Sigmoid colon (tissue), 6 donors: ENCODE measurements at regions not wholly inside any gene's neighbourhood (a gene's known extent, or its start where the extent isn't known, plus 50 kb on each side); places are given as distances from the start of the nearest gene placed in this dataset.
"Not testable (repeated sequence)": the region's sequence is repeated elsewhere in the genome, so short reads cannot be mapped to it uniquely, and the experiment has no call there.

Experiments
- DNase-seq: peaks from one replicate; pipeline ENCODE4 v3.0.0-alpha.2; 2019
- H3K27ac ChIP-seq, 4 donors: fragments of 200-600 bp; sonication (generic); one replicate each; pipeline ENCODE4 v1.5.1; 2016 to 2019; ENCODE audit warnings: mild to moderate bottlenecking in 1 of 4
- H3K27me3 ChIP-seq, 3 donors: fragments of 200-600 bp; sonication (generic); one replicate each; pipeline ENCODE4 v1.5.1; 2019; ENCODE audit warnings: mild to moderate bottlenecking in 1 of 3
- H3K36me3 ChIP-seq, 4 donors: fragments of 200-600 bp; sonication (generic); one replicate each; pipeline ENCODE4 v1.5.1; 2016 to 2019
- H3K4me1 ChIP-seq, 4 donors: fragments of 200-600 bp; sonication (generic); one replicate each; pipeline ENCODE4 v1.5.1; 2017 to 2019
- H3K4me3 ChIP-seq, 4 donors: fragments of 200-600 bp; sonication (generic); one replicate each; pipeline ENCODE4 v1.5.1; 2017 to 2019; ENCODE audit warnings: mild to moderate bottlenecking in 2 of 4, moderate library complexity in 1 of 4
- H3K9me3 ChIP-seq, 4 donors: fragments of 200-600 bp in 3 of 4; sonication (generic) in 3 of 4; one replicate each; pipeline versions ENCODE4 v1.5.1 to v1.6.1; 2013 to 2019
- EP300 ChIP-seq, 4 donors: sonication (generic); formaldehyde crosslinking; IDR thresholded peaks; one replicate each; pipeline ENCODE4 v1.6.1; 2017; ENCODE audit warnings: antibody characterized with exemption in 4 of 4
- POLR2A ChIP-seq, 2 donors: fragments of 450-650 bp; IDR thresholded peaks; one replicate each; pipeline ENCODE4 v1.6.1; 2016; ENCODE audit warnings: antibody characterized with exemption in 2 of 2, mild to moderate bottlenecking in 2 of 2, moderate library complexity in 2 of 2
- POLR2AphosphoS5 ChIP-seq, 4 donors: sonication (generic); formaldehyde crosslinking; IDR thresholded peaks; one replicate each; pipeline ENCODE4 v1.6.1; 2017; ENCODE audit warnings: antibody characterized with exemption in 4 of 4
- WGBS, 2 donors: extraction: QIAGEN DNeasy Blood & Tissue Kit; methylation state at CpG; one replicate each; pipeline ENCODE4 v1.1.7; 2013; 5-methylcytosine and 5-hydroxymethylcytosine counted together
- intact Hi-C: fragments of 100-400 bp; cut with DNase I; formaldehyde crosslinking; loops from one replicate; pipeline ENCODE4 v1.15.1; 2023
- TF ChIP-seq, protein P1 (sequence below), 4 experiments: fragments of 450-650 bp in 3 of 4; fragments of 200-600 bp in 1 of 4; IDR thresholded peaks; one replicate each; pipeline ENCODE4 v1.5.1; 2016 to 2019; ENCODE audit warnings: antibody characterized with exemption in 4 of 4, mild to moderate bottlenecking in 3 of 4, moderate library complexity in 2 of 4
- donor health status: healthy with polysubstance abuse.
- donor health status: healthy.

DNA sequence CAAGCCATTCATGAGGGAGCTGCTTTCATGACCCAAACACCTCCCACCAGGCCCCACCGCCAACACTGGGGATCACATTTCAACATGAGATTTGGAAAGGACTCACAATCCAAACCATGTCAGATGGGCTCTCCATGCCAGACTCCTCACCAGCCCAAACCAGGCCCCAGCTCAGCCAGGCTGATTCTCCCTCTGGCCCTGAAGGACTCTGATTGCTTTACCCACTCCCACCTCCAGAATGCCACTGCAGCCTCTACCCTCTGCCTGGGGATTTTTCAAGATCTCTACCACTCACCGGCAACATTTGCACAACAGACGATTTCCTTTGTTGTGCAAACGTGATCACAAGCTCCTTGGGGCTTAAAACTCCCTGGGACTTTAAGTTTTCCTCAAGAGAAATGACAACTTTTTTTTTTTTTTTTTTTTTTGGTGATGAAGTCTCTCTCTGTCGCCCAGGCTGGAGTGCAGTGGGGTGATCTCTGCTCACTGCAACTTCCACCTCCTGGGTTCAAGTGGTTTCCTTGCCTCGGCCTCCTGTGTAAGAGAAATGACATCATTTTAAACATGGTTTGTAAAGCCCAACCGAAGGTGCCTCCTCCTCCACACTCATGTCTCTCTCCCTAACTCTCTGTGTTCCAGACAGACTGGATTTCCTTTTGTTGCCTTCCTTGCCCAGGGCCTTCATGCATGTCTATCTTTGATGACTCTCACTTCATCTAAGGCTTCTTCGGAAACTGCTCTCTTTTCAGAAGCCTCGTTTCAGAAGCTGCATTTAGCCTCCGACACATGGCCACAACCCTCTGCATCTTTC, 147.0 kb downstream of the CDH26 start:
- intact Hi-C loops, result no loop called here
- WGBS, 2 donors, result 63 to 71% methylated on average over 10 of the region's 10 CpGs
- Histone ChIP-seq H3K4me1 (no peaks in the 10 kb centered on the region), H3K9me3 (no peaks in the 10 kb centered on the region), H3K4me3 (no peak overlapping the region), H3K36me3 (no peaks in the 10 kb centered on the region), H3K27ac (no peak overlapping the region), H3K27me3 (no peaks in the 10 kb centered on the region)
- no peak for TF ChIP-seq EP300 (IDR thresholded peaks at IDR 0.05)
- DNase-seq, result no peak

DNA sequence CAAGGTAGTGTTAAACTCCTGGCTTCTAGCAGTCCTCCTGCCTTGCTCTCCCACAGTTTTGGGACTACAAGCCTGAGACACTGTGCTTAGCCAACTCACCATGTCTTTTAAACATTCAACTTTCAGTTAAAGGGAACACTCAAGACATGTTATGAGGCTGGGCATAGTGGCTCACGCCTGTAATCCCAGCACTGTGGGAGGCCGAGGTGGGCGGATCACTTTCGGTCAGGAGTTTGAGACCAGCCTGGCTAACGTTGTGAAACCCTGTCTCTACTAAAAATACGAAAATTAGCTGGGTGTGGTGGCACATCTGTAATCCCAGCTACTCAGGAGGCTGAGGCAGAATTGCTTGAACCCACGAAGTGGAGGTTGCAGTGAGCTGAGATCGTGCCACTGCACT, 148.0 kb downstream of the CDH26 start:
- DNase-seq, H3K9me3 ChIP-seq, H3K27me3 ChIP-seq, H3K27ac ChIP-seq, H3K4me3 ChIP-seq, H3K4me1 ChIP-seq, intact Hi-C loops, H3K36me3 ChIP-seq: not testable (repeated sequence)
- WGBS, 2 donors, result 79 to 88% methylated on average over 8 of the region's 8 CpGs

DNA sequence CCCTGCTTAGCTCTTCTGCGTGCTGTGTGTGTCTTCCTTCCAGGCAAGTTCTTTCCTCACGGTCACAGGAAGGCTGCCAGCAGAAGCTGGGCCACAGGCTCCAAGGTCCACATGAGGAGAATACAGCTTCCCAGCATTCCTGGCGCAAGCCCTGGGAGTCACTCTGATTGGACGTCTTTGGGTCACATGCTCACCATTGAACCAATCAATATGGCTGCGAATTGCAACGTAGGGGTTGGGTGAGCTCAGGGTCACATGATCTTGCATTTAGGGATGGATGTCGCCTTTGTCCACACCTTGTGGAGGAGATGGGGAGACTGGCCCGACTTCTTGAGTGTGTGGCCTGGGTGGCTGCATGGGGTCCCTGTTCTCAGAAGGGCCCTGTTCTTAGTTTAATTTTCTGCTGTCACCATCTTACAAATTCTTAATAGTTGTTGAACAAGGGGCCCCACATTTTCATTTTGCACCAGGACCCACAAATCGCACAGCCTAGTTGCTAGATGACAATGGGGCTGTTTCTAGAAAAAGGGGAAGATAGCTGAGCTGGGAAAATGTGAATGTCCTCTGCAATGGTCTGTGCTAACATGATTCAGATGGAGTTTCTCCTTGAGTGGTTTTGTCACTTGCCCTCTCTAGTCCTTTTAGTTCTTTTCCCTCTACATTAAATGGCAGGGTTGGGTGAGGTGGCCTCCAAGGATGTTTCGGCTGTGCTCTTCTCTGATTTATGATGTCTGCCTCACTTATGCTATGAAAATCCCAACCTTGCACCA, 149.6 kb downstream of the CDH26 start:
- no peak for DNase-seq
- no peaks in the 10 kb centered on the region for H3K4me1 ChIP-seq
- H3K36me3 ChIP-seq, result no peaks in the 10 kb centered on the region
- no peak overlapping the region for H3K4me3 ChIP-seq
- no peaks in the 10 kb centered on the region for H3K27me3 ChIP-seq
- TF ChIP-seq, protein P1, sequence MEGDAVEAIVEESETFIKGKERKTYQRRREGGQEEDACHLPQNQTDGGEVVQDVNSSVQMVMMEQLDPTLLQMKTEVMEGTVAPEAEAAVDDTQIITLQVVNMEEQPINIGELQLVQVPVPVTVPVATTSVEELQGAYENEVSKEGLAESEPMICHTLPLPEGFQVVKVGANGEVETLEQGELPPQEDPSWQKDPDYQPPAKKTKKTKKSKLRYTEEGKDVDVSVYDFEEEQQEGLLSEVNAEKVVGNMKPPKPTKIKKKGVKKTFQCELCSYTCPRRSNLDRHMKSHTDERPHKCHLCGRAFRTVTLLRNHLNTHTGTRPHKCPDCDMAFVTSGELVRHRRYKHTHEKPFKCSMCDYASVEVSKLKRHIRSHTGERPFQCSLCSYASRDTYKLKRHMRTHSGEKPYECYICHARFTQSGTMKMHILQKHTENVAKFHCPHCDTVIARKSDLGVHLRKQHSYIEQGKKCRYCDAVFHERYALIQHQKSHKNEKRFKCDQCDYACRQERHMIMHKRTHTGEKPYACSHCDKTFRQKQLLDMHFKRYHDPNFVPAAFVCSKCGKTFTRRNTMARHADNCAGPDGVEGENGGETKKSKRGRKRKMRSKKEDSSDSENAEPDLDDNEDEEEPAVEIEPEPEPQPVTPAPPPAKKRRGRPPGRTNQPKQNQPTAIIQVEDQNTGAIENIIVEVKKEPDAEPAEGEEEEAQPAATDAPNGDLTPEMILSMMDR (IDR thresholded peaks at IDR 0.05), result no peak
- TF ChIP-seq POLR2A (IDR thresholded peaks at IDR 0.05) (no peak), EP300 (IDR thresholded peaks at IDR 0.05) (no peak), POLR2AphosphoS5 (IDR thresholded peaks at IDR 0.05) (no peak)
- H3K9me3 ChIP-seq, result no peaks in the 10 kb centered on the region
- no peak overlapping the region for H3K27ac ChIP-seq
- 58 to 62% methylated on average over 10 of the region's 10 CpGs for WGBS, 2 donors
- intact Hi-C loops, result no loop called here

DNA sequence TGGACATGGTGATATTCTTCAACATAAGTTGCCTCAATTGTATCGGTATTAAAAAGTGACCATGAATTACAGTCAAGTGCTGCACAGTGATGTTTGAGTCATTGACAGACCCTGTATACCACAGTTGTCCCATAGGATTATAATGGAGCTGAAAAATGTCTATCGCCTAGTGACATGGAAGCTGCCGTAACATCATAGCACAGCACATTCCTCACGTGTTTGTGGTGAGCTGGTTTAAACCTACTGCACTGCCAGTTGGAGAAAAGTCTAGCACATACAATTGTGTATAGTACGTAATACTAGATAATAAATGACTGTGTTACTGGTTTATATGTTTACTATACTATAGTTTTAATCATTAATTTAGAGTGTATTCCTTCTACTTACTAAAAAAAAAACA, 150.2 kb downstream of the CDH26 start:
- TF ChIP-seq POLR2A (IDR thresholded peaks at IDR 0.05) (no peak), POLR2AphosphoS5 (IDR thresholded peaks at IDR 0.05) (no peak), EP300 (IDR thresholded peaks at IDR 0.05) (no peak)
- TF ChIP-seq, protein P1 (IDR thresholded peaks at IDR 0.05), result no peak
- intact Hi-C loops, result no loop called here
- H3K27ac ChIP-seq, result no peak overlapping the region
- WGBS, 2 donors, result 83 to 85% methylated on average over 5 of the region's 5 CpGs
- DNase-seq, result no peak
- no peaks in the 10 kb centered on the region for H3K4me1 ChIP-seq
- no peaks in the 10 kb centered on the region for H3K36me3 ChIP-seq
- H3K4me3 ChIP-seq, result no peak overlapping the region
- no peaks in the 10 kb centered on the region for H3K9me3 ChIP-seq
- H3K27me3 ChIP-seq, result no peaks in the 10 kb centered on the region

DNA sequence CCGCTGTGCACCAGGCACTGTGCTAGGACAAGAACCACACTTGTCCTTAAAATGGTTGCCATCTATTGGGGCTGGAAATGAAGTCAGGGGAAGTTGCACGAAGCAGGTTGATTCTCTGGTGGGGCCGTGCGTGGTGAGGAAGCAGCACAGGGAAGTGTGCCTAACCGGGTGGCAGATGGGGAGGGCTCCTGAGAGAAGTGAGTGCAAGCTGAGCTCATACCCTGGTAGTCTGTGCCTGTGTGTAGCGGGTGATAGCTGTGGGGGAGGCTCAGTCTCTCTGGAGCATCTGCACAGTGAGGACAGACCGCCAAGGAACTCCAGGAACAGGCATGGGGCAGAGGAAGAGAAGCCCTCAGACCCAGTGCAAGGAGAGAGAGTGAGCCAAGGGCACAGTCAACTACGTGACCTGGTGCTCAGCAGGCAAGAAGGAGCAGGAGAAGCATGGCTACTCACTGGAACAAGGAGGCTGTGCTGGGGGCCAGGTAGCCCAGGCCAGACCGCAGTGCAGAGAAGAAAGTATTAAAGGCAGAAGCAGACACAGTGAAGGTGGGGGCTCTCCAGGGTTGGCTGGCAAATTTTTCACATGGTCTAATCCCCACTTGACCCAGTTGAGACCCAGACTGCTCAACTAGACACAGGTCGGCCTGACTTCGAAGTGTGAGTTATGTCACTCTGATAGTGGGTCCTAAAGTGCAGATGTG, 155.0 kb downstream of the CDH26 start:
- no peak for TF ChIP-seq POLR2AphosphoS5 (IDR thresholded peaks at IDR 0.05)
- WGBS, 2 donors, result 77 to 79% methylated on average over 11 of the region's 11 CpGs
- no peaks in the 10 kb centered on the region for H3K4me1 ChIP-seq
- intact Hi-C loops, result no loop called here
- no peak for DNase-seq
- H3K27me3 ChIP-seq, result peaks cover 0 to 12% (median 0%) of the 10 kb centered on the region in 3 donors
- no peaks in the 10 kb centered on the region for H3K36me3 ChIP-seq
- H3K27ac ChIP-seq, result no peak overlapping the region
- no peaks in the 10 kb centered on the region for H3K9me3 ChIP-seq
- H3K4me3 ChIP-seq, result no peak overlapping the region

DNA sequence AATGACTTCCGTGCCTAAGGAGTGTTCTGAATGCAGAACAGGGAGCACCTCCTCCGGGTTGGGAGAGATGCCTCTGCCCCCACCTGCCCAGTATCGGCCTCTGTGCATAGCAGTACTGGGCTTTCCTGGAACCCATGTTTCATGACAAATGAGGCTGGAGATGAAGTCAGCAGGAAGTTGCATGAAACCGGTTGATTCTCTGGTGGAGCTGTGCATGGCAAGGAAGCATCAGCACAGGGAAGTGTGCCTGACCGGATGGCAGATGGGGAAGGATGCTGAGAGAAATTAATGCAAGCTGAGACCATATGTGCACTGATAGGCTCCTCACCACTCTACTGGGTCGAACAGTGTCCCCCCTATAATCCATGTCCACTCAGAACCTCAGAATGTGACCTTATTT, 155.5 kb downstream of the CDH26 start:
- no peaks in the 10 kb centered on the region for H3K36me3 ChIP-seq
- intact Hi-C loops, result no loop called here
- no peaks in the 10 kb centered on the region for H3K9me3 ChIP-seq
- H3K4me3 ChIP-seq, result no peak overlapping the region
- DNase-seq, result no peak
- WGBS, 2 donors, result 76 to 78% methylated on average over 6 of the region's 6 CpGs
- H3K27me3 ChIP-seq, result peaks cover 0 to 13% (median 0%) of the 10 kb centered on the region in 3 donors
- no peaks in the 10 kb centered on the region for H3K4me1 ChIP-seq
- no peak for TF ChIP-seq EP300 (IDR thresholded peaks at IDR 0.05)
- TF ChIP-seq POLR2A (IDR thresholded peaks at IDR 0.05), result no peak
- TF ChIP-seq, protein P1 (IDR thresholded peaks at IDR 0.05), result no peak
- no peak for TF ChIP-seq POLR2AphosphoS5 (IDR thresholded peaks at IDR 0.05)
- H3K27ac ChIP-seq, result no peak overlapping the region
